Fibroblast of the aortic adventitia (primary cell): ENCODE measurements at regions not wholly inside any gene's neighbourhood (a gene's known extent, or its start where the extent isn't known, plus 50 kb on each side); places are given as distances from the start of the nearest gene placed in this dataset.

Experiments used
- DNase-seq: peaks from one replicate; pipeline ENCODE4 v3.0.0-alpha.2; 2010; ENCODE audit warnings: low read depth
- H3K4me3 ChIP-seq: 2 replicates; pipeline ENCODE4 v1.5.1; 2011; ENCODE audit warnings: low read depth, mild to moderate bottlenecking, control low read depth, low read length, moderate library complexity
- TF ChIP-seq, protein P1 (sequence below): IDR thresholded peaks from 2 replicates; pipeline ENCODE4 v1.5.1; 2011; ENCODE audit warnings: mild to moderate bottlenecking, low read length, control low read depth, inconsistent platforms; ENCODE audit not compliant: insufficient read depth

GRCh38 chr1:38644092-38644491 lies 215.5 kb downstream of the RRAGC start:
- TF ChIP-seq, protein P1, sequence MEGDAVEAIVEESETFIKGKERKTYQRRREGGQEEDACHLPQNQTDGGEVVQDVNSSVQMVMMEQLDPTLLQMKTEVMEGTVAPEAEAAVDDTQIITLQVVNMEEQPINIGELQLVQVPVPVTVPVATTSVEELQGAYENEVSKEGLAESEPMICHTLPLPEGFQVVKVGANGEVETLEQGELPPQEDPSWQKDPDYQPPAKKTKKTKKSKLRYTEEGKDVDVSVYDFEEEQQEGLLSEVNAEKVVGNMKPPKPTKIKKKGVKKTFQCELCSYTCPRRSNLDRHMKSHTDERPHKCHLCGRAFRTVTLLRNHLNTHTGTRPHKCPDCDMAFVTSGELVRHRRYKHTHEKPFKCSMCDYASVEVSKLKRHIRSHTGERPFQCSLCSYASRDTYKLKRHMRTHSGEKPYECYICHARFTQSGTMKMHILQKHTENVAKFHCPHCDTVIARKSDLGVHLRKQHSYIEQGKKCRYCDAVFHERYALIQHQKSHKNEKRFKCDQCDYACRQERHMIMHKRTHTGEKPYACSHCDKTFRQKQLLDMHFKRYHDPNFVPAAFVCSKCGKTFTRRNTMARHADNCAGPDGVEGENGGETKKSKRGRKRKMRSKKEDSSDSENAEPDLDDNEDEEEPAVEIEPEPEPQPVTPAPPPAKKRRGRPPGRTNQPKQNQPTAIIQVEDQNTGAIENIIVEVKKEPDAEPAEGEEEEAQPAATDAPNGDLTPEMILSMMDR, result no peak
- H3K4me3 ChIP-seq, result no peak overlapping the region
- DNase-seq, result no peak

DNA sequence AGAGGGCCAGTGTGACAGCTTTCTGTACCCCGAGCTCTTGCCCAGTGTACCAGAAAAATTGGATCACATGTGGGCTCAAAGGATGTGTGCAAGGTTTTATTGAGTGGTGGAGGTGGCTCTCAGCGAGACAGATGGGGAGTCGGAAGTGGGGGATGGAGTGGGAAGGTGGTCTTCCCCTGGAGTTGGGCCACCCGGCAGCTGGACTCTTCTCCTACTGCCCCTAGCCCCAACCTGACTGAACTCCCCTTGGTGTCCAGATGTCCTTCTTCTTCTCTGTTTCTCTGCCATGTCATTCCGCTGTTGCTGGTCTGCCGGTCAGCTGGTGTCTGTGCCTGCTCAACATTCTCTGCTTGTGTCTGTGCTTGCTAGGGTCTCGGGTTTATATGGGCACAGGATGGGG lies 217.9 kb downstream of the RRAGC start:
- TF ChIP-seq, protein P1, result no peak
- H3K4me3 ChIP-seq, result no peak overlapping the region
- no peak for DNase-seq

DNA sequence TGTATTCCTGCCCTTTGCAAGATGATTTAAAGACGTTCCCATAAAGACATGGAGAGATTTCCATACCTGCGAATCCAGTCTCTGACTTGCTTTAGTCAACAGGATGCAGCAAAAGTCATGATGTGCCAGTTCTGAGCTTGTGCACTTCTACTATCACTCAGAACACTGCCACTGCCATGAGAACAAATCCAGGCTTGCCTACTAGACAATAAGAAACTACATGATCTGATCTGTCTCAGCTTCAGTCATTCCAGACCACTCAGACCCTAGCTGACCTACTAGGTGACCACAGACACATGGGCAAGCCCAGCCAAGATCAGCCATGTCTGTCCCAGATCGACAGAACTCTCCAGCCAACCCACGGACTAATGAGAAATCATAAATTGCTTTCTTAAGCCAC lies 219.2 kb downstream of the RRAGC start:
- no peak overlapping the region for H3K4me3 ChIP-seq
- no peak for DNase-seq
- TF ChIP-seq, protein P1, result no peak

DNA sequence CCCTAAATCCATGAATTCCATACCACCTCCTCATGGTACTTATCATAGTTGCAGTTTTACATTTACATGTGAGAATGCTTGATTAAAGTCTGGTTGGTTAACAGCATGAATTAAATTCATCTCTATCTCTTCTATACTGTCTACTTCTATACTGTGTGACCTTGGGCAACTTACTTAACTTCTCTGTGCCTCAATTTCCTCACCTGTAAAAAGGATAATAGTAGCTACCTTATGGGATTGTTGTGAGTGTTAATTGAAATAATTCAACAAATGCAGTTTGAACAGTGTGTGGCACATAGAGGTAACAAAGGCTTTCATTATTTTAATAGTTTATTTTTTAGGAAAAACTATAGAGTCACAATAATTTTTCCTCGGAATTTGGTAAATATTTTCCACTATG lies 231.3 kb downstream of the RRAGC start:
- H3K4me3 ChIP-seq, result no peak overlapping the region
- DNase-seq, result no peak
- TF ChIP-seq, protein P1, result no peak

- no peak for DNase-seq
- TF ChIP-seq, protein P1, result no peak
- no peak overlapping the region for H3K4me3 ChIP-seq
These were observed 233.6 kb downstream of the RRAGC start for GRCh38 chr1:38625939-38626338.

DNA sequence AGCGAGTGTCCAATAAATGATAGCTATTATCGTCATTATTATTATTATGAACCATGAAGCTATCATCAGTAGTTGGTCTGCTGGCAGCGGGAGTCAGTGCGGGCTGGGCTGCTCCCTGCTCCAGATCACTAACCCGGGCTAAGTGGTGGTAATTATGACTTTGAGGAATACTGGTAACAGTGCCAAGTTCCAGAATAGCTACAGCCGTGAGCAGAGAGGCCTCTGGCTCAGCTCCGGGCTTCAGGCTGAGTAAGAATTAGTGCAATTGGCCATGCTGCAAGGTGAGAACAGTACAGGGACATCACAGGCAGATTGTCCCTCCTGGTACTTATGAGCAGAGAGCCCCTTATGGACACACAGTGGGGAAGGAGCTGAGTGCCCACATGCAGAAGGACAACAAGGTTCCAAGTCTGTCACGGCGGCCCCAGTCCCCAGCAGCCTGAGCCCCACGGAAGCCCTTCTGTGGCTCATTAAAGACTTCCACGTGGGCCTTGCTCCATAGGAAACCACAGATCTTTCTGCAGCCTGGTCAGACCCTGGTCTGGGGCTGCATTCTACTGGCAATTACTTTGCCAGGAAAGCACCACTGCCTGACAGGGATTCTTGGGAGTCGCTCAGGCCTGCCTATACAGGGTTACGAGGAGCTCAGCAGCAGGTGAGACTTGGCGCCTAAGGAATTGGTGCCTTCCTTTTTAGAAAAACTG lies 235.1 kb downstream of the RRAGC start:
- no peak for DNase-seq
- no peak overlapping the region for H3K4me3 ChIP-seq
- TF ChIP-seq, protein P1, result no peak

DNA sequence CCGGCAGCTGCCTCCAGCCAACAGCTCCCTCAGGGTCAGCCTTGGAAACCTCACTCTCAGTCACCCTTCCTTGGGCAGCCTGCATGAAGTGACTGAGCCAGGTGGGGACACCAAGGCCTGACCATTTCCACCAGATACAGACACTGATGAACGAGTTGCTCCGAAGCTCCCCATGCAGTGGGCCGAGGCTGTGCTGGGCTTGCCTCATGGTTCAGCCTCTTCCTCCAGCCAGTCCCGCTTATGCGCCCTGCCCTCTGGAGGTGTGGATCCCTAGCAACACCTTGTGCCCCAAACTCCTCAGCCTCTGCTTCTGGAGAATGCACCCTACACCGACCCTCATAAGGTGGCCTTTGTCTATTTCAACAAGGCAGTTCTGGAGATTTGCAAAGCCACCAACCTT lies 236.0 kb downstream of the RRAGC start:
- DNase-seq, result no peak
- TF ChIP-seq, protein P1, result no peak
- no peak overlapping the region for H3K4me3 ChIP-seq
